Left ventricle myocardium superior (tissue), 1 donor: ENCODE measurements at regions not wholly inside any gene's neighbourhood (a gene's known extent, or its start where the extent isn't known, plus 50 kb on each side); places are given as distances from the start of the nearest gene placed in this dataset.
"Not testable (repeated sequence)": the region's sequence is repeated elsewhere in the genome, so short reads cannot be mapped to it uniquely, and the experiment has no call there.

Source experiments
- ATAC-seq: fragments of 200-7000 bp; cut with Tn5 transposase; one replicate; pipeline ENCODE4 v1.9.1; 2020; ENCODE audit warnings: mild to moderate bottlenecking, moderate library complexity
- DNase-seq: peaks from one replicate; pipeline ENCODE4 v3.0.0-alpha.2; 2020
- intact Hi-C: fragments of 100-400 bp; cut with micrococcal nuclease; formaldehyde crosslinking; loops from one replicate; pipeline ENCODE4 v1.11.0; 2022
- donor health status: DM: no; HTN: yes; CAD: no; lungs with severe emphysema.

DNA sequence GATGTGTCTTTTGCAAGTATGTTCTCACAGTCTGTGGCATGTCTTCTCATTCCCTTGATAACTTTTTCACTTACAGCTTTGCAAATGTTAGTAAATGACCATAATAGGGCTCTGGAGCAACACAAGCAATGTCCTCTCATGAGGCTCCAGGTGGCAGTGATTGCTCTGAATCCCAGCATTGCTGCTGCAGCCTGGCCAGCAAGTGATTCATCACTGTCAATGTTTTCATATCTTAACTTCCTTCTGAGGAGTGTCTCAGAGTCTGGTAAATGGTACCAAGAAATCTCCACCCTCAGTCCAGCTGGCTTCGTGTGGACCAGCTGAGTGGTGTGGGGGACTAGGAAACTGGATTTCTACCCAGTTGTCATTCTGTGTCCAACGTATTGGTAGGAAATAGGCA is 139.6 kb downstream of the MYLK4 start:
- intact Hi-C loops, result no loop called here
- DNase-seq (no peak), ATAC-seq (no peak)

DNA sequence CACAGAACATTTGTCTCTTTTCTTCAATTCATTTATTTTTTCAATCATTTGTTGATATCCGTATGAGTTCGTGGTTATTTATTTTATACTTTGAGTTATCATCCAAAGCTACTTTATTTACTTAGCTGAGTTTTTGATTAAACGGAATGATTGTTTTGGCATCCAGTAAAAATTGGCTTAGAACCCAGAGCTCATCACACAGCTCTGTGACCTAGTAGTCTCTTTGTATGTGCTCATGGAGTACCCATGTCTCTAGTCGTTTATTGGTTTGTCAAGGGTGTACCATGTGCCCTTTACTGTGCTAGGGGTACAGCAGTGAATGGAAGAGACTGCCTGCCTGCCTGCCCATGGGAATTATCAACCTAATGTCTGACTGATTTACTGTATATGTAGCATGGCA is 142.2 kb downstream of the MYLK4 start:
- no peak for DNase-seq

DNA sequence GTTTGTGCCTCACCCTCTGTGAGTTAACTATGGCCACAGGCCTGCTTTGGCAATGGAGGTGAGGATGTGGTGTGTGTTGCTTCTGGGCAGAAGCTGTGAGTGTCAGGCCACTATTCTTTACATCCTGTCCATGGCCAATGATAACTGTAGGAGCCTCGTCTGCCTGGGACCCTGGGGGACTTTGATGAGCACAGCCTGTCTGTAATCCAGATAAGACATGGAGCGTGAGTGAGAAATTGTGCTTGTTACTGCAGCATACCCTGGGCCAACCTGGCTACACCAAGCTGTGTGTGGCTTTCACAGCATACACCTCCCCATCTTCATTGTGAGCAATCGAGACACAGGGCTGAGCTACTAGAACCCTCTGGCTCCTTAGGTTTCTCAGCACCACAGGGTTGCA is 150.4 kb downstream of the MYLK4 start:
- DNase-seq, result no peak
- no peak for ATAC-seq
- intact Hi-C loops, result no loop called here

More for the DNA sequence above, 142.2 kb downstream of the MYLK4 start:
- intact Hi-C loops, result no loop called here
- ATAC-seq, result no peak

DNA sequence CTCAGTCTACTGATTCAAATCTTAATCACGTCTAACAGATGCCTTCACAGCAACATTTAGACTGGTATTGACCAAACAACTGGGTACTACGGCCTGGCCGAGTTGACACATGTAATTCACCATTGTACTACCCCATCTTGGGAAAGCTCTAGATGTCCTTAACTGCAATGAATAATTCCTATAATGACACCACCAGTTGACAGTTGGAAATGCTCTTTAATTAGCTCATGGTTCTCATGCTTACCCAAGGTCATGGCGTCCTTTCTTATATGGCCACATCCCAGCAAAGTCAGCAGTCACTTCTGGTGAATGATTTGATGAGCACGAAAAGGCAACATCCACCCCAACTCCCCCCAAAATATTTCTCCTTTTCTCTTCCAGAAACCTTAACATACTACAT is 150.9 kb downstream of the MYLK4 start:
- ATAC-seq, result peak; percentile 68

DNA sequence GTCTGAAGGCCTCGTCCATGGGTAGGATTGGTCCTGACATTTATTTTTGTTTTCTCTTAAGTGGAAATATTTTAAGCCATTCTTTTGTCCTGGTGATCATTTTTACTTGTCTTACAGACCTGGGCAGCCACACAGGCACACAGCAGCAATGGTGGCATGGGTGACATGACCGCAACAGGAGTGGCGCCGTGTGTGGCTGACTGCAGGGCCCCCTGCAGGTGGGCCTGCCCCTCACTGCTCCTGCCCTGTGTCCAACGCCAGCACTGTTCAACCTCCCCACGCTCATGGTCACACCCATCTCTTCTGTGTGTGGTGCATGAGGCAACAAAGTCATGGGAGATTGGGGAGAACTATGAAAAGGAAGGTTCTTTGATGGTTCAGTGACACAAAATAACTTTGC is 151.9 kb downstream of the MYLK4 start:
- no peak for ATAC-seq
- no peak for DNase-seq
- intact Hi-C loops, result no loop called here

More for the DNA sequence above, 150.9 kb downstream of the MYLK4 start:
- DNase-seq, result no peak
- intact Hi-C loops, result no loop called here

DNA sequence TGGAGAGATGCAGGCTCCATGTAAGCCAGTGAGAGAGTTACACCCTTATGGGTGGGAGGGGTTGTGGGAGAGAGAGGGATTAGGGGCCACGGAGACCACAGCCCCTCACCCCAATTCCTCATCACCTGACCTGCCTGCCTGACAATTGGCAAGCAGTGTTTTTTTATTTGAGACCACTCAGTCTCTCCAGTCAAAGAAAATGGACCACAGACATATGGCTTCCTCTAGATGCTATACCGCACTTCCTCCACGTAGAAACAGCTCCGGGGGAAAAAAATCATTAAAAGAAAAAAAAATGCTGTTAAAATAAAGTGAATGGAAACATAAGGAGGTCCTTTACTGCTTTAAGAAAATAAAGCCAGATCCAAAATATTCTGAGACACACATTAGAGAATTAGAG is 152.7 kb downstream of the MYLK4 start:
- intact Hi-C loops, result no loop called here
- ATAC-seq (no peak), DNase-seq (no peak)

DNA sequence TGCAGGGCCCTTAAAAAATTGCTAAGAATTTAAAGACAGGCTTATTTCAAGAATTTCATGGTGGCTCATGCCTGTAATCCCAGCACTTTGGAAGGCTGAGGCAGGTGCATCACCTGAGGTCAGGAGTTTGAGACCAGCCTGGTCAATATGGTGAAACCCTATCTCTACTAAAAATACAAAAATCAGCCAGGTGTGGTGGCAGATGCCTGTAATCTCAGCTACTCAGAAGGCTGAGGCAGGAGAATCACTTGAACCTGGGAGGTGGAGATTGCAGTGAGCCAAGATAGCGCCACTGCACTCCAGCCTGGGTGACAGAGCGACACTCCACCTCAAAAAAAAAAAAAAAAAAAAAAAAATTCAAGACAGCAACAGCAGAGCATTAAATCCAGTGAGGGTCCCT is 153.3 kb downstream of the MYLK4 start:
- DNase-seq, ATAC-seq, intact Hi-C loops: not testable (repeated sequence)

DNA sequence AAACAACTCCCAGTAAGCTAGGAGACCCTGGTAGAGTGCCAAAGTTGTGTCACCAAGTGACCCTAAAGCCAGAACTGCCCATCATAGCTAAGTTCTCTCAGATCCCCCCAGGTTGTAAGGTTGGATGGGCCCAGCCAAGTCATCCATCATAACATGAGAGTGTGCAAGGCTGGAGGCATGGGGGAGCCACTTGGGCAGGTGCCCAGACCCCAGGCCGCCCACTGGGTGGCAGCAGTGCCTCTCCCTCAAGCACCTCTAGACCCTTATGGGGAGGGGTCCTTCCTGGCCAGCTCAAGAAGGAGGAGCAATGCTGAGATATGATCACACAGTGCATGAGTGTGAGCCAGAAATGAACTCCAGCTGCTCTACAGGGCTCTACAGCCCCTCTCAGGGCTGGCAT is 154.5 kb downstream of the MYLK4 start:
- DNase-seq (no peak), ATAC-seq (no peak)
- intact Hi-C loops, result no loop called here

DNA sequence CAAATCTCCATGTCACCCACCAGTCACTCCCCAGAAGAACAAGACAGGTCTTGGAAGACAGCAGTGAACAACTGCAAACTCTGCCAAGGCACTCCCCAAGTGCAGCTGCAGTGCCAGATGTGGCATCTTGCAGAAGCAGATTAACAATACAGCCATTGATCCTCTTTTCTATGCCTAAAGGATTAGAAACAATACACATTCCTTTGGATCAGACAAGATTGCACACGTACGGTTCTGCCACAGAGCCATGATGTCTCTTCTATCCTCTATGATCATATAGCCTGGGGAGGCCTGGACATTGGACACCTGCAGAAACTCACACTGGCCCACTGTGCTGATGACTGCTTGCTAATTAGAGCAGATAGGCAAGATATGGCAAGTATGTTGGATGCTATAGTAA is 155.9 kb downstream of the MYLK4 start:
- intact Hi-C loops, result no loop called here
- ATAC-seq, result no peak
- no peak for DNase-seq

DNA sequence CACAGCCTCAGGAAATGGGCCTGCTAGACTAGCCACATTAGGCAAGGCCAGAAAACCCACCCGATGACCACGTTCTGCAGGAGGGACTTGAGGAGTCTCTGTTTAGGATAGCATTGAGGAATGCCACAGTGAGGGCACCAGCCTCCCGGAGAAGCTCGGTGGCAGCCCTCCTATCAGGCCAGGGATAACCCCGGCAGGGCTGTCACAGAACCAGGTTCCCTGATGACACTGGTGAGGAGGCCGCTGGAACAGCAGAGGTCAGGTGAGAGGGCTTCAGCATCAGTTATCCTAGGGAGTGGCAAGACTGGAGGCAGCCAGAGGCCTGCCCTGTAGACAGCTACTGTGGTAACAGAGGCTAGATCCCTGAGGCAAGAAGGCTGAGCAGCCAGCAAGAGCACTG is 157.6 kb downstream of the MYLK4 start:
- no peak for ATAC-seq
- DNase-seq, result no peak
- intact Hi-C loops, result no loop called here

DNA sequence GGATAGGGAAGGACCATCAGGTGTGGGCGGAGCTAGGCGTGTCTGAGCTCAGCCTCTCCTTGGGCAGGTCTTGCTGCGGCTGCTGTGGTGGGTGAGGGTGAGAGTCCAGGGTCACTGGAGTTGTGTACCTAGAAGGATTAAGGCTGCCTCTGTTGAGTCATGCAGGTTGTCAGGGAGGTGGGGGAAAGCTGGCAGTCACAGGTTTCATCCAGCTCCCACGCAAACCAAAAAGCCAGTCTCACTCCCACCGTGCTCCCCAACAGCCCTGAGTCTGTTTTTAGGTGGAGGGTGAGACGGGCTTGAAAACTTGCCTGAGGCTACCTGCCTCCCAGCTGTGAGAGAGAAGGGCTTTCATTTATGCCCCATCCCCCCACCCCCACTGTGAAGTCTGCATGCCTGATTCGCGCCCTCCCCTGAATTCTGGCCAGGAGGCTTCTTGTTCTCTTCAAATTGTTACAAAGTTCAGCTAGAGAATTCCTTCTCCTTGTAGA is 161.5 kb downstream of the MYLK4 start:
- ATAC-seq (no peak), DNase-seq (no peak)
- intact Hi-C loops, result no loop called here

DNA sequence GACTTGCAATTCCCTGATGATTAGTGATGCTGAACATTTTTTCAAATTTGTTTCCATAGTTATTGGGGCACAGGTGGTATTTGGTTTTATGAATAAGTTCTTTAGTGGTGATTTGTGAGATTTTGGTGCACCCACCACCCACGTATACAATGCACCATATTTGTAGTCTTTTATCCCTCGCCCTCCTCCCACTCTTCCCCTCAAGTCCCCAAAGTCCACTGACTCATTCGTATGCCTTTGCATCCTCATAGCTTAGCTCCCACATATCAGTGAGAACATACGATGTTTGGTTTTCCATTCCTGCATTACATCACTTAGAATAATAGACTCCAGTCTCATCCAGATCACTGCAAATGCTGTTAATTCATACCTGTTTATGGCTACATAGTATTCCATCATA is 167.3 kb downstream of the MYLK4 start:
- DNase-seq (no peak), ATAC-seq (no peak)
- intact Hi-C loops, result no loop called here

DNA sequence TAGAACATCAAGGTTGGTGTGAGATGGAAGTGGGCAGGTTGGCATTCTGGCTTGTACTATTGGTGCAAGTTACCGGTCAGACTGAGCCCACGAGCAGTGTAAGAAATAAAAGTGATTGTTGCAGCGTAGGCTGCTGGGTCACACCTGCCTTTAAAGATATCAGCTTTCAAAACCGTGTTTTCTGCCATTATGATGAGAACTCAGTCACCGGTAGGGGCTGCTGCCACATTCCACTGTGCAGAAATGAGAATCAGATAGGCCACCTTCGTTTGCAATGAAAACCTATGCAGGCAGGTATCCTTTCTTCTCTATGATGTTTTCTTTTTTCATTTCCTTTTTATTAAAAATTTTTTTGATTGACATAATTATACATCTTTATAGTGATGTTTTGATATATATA is 168.5 kb downstream of the MYLK4 start:
- DNase-seq (no peak), ATAC-seq (no peak)
- intact Hi-C loops, result no loop called here

DNA sequence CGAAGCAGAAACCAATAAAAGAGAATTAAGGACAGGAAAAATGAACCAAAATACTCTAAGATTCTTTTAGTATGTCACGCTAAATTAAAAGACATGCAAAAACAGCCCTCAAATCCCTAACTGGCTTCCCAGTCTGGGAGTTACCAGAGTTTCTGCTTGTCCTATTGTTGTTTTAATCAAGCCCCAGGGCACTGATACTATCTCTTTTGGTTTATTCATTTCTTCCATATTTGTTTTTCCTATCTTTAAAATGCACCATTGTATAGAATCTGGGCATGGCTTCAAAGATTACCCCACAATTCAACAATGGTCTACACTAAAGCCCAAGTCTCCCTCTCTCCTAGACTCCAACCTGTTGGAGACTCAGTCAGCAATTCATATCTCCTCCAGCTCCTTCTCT is 169.1 kb downstream of the MYLK4 start:
- intact Hi-C loops, result no loop called here
- no peak for DNase-seq
- ATAC-seq, result no peak

DNA sequence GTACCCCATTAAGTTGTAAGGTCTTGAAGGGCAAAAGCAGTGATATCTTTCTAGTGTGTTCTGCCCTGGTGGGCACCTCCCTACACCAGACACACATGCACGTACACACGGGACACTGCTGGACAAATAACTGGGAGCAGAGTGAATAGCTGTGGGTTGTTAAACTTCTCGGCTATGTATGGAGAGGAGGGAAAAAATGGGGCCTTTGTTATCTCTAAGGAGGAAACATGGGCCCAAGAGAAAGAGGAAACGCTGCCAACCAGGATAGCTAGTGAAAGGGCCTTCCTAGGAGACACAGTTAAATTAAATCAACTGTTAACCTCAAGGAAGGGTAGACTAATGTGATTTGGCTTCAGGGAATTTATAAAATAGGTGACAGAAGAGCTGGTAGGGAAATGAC is 169.7 kb downstream of the MYLK4 start:
- intact Hi-C loops, result no loop called here
- no peak for DNase-seq
- no peak for ATAC-seq

DNA sequence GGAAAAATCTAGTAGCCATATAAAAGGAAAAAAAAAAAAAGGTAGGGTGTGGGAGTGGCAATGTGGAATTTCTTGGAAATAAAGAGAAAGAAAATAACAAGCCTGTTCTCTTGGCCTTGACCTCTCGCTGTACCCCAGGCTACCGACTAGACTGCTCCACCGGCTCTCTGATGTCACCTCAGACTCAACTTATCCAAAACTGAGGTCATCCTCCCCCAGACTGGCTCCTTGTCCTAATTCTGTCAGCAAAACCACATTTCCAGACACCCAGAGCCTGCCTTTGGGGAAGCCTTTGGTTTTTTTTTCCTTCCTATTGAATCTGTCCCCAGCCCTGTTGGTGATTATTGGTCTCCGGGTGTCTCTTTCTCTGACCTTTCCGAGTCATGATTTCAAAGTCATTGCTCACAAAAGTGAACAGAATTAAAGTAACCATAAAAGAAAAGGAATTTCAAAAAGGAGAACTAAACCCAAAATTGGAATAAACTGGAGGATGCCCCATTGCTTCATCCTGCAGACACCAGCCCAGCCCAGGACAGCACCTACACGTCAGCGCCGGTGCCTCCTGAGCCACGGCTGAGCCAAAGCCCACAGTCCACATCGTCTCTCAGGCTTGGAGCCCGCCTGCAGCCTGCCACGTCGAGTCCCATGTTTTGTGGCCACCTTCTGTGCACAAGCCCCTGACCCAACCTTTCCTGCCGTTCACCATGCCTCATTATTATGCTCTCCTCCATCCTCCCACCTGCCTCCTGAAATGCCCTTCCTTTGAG is 170.7 kb downstream of the MYLK4 start:
- intact Hi-C loops, result no loop called here
- DNase-seq, result no peak
- peak; percentile 81 for ATAC-seq

DNA sequence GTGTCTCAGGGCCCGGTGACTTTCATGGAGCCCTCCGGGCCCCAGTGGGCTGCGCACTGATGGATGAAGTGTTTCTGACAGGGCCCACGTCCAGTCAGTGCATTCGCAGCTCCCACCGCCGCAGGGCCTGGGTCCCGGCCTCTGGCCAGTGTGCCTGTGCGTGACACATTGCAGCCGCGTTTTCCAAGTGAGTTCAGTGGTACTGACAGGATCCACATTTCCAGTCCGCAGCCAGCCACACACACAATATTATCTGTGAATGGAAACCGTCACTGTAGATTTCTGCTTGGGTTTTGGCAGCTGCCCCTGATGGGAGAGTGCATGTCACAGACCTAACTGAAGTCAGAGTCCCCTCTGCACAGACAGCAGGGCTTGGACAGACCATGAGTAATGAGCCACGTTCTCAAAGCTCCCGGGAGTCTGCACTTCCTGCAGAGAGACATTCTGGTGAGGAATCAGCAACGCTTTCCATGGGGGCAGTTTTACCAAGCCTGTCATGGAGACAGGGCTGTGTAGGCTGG is 171.4 kb downstream of the MYLK4 start:
- DNase-seq, result peak; percentile 47
- peak; percentile 90 for ATAC-seq
- intact Hi-C loops, result no loop called here

DNA sequence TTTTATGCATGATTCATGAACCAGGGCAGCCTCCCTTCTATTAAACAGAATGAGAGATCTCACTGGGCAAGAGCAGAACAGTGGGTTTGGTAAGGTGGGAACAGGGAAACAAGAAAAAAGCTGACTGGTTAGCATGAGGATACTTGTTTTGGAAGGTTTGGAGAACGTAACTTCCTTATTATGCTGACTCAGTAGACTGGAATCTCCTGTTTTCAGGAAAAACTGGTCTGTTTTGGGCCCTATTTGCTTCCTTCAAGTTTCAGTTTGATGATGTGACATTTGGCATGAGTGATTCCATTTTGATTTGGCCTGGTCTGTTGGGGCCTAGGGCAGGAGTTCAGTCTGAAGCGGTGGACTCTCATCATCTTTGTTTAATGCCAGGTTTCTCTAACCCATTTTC is 172.0 kb downstream of the MYLK4 start:
- intact Hi-C loops, result no loop called here
- ATAC-seq (no peak), DNase-seq (no peak)

DNA sequence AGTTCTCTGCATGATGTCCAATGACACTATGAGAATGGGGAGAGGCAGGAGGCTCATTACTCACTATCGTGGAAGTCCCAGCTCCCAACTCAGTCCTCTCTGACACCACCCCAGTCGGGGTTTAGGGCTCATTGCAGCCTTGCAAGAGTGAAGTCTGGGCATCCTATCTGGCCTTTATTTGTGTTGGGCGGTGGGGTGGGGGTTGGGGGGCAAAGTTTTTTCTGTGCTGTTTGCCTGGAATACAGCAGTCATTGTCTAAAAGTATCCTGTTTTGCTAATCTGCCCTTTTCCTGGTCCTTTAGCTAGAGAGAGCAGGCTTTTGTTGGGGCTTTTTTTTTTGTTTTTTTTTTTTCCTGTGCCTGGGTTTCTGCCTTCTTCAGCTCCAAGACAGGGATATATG is 174.2 kb downstream of the MYLK4 start:
- DNase-seq (no peak), ATAC-seq (no peak)
- intact Hi-C loops, result no loop called here

DNA sequence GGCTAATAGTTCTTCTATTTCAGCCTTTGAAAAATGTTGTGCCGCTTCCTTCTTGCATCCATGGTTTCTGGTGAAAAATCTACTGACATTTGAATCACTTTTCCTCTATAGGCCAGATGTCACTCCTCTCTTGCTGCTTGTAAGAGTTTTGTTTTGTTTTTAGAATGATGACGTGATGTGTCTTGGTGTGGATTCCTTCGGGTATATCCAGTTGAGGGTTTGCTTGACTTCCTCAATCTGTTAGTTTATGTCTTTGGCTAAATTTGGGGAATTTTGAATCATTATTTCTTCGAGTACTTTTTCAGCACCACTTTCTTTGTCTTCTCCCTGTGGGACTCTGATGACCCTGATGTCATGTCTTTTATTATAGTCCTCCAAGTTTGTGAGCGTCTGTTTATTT is 175.5 kb downstream of the MYLK4 start:
- no peak for ATAC-seq
- intact Hi-C loops, result no loop called here
- DNase-seq, result no peak

DNA sequence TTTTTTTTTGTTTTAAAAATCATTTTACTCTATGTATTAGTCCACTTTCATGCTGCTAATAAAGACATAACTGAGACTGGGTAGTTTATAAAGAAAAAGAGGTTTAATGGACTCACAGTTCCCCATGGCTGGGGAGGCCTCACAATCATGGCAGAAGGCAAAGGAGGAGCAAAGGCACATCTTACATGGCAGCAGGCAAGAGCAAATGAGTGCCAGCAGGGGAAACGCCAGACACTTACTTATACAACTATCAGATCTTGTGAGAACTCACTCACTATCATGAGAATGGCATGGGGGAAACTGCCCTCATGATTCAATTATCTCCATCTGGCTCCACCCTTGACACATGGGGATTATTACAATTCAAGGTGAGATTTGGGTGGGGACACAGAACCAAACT is 181.3 kb downstream of the MYLK4 start:
- intact Hi-C loops, result not testable (repeated sequence)

More for the DNA sequence above, 181.3 kb downstream of the MYLK4 start:
- DNase-seq, ATAC-seq: not testable (repeated sequence)
